ENCODE measurements at regions not wholly inside any gene's neighbourhood (a gene's known extent, or its start where the extent isn't known, plus 50 kb on each side); places are given as distances from the start of the nearest gene placed in this dataset.
A peak's percentile ranks its signal among the peaks of the same experiment; 100 is the strongest.

DNA sequence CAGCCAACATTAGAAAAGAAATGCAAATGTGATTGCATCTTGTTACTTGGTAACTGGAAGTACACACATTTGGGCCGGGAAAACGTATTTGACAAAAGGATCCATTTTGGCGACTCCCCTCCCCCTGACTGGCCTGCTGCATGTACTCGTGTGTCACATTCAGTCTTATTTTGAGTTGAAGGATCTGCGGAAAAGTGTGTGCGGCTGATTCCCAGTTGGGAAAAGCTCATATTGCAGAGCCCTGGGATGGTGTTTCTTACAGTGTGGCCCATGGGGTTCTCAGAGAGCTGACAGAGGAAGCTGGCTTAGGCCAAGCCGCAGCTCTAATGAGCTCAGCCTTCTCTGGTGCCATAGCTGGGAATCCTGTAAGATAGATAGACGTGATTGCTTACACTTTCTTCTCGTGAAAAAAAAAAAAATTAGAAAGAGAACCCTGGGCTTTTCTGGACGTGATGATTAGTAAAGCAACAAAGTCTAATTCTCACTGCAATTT lies 170.3 kb upstream of the ARGLU1 start:
- TF ChIP-seq EZH2 (IDR thresholded peaks at IDR 0.05; ENCODE audit: borderline replicate concordance) (no peak), EZH2phosphoT487 (IDR thresholded peaks at IDR 0.05; ENCODE audit: low read depth, severe bottlenecking, unreplicated experiment) (no peak)
- TF ChIP-seq, protein P1, sequence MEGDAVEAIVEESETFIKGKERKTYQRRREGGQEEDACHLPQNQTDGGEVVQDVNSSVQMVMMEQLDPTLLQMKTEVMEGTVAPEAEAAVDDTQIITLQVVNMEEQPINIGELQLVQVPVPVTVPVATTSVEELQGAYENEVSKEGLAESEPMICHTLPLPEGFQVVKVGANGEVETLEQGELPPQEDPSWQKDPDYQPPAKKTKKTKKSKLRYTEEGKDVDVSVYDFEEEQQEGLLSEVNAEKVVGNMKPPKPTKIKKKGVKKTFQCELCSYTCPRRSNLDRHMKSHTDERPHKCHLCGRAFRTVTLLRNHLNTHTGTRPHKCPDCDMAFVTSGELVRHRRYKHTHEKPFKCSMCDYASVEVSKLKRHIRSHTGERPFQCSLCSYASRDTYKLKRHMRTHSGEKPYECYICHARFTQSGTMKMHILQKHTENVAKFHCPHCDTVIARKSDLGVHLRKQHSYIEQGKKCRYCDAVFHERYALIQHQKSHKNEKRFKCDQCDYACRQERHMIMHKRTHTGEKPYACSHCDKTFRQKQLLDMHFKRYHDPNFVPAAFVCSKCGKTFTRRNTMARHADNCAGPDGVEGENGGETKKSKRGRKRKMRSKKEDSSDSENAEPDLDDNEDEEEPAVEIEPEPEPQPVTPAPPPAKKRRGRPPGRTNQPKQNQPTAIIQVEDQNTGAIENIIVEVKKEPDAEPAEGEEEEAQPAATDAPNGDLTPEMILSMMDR (IDR thresholded peaks at IDR 0.05; ENCODE audit: poor library complexity) = no peak
- Histone ChIP-seq H3K27me3 (no peaks in the 10 kb centered on the region), H3K27ac (no peak overlapping the region), H2AFZ (no peak overlapping the region), H3K4me1 (ENCODE audit: insufficient read depth) (peaks cover 6% of the 10 kb centered on the region), H3K4me2 (no peak overlapping the region), H4K20me1 (ENCODE audit: insufficient read depth, poor library complexity, severe bottlenecking) (no peaks in the 10 kb centered on the region), H3K36me3 (replicated peaks; ENCODE audit: insufficient read depth, low read depth) (no peaks in the 10 kb centered on the region), H3K9me3 (ENCODE audit: low read depth) (no peaks in the 10 kb centered on the region), H3K4me3 (no peak overlapping the region), H3K79me2 (no peaks in the 10 kb centered on the region), H3K9me2 (replicated peaks; ENCODE audit: insufficient read depth) (no peaks in the 10 kb centered on the region)
- WGBS (ENCODE audit: low lambda C conversion rate, missing lambda C conversion rate) = 89% methylated on average over 10 of the region's 10 CpGs
- no peak for DNase-seq (ENCODE audit: low spot score)

DNA sequence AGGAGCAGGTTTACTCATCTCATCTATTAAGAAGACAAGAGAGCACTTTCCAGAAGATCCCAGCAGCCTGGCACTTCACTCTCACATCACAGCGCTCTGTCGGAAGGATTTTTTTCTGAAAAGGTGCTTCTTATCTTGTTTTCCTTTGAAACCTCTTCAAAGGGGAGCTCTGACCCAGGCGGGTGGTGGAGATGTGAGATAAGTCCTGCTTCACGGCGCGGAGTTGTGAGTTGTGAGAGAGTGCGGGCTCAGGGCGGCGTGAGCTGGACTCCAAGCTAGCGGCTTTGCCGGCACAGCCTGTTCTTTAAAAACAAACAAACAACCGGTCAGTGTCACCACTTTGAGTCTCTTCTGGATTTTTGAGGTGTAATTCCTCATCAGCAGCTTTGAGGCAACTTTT lies 169.0 kb upstream of the ARGLU1 start:
- H3K4me1 ChIP-seq (ENCODE audit: insufficient read depth) = peaks cover 3% of the 10 kb centered on the region
- H3K4me3 ChIP-seq = no peak overlapping the region
- TF ChIP-seq EZH2 (IDR thresholded peaks at IDR 0.05; ENCODE audit: borderline replicate concordance) (no peak), EZH2phosphoT487 (IDR thresholded peaks at IDR 0.05; ENCODE audit: low read depth, severe bottlenecking, unreplicated experiment) (no peak)
- TF ChIP-seq, protein P1 (IDR thresholded peaks at IDR 0.05; ENCODE audit: poor library complexity) = no peak

DNA sequence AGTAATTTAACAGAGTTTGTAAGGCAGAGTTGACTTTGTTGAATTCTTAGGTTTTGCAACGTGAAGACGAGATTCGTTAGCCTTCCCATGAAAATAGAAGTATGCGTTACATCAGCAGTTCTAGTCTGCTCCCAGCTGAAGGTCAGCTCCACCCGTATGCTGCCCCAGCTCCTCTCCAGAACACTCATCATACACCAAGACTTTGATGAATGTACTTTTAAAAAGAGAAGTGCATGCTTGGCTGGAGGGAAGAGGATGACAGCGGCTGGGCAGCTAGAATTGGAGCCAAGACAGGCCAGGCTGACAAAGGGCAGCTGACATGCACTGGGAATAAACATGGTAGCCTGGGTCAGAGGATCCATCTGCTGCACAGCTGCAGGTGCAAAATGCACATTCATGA lies 166.3 kb upstream of the ARGLU1 start:
- Histone ChIP-seq H2AFZ (no peak overlapping the region), H3K4me1 (ENCODE audit: insufficient read depth) (no peaks in the 10 kb centered on the region), H3K36me3 (replicated peaks; ENCODE audit: insufficient read depth, low read depth) (no peaks in the 10 kb centered on the region), H3K4me3 (no peak overlapping the region), H3K9me2 (replicated peaks; ENCODE audit: insufficient read depth) (no peaks in the 10 kb centered on the region), H3K27ac (no peak overlapping the region), H4K20me1 (ENCODE audit: insufficient read depth, poor library complexity, severe bottlenecking) (no peaks in the 10 kb centered on the region), H3K27me3 (no peaks in the 10 kb centered on the region), H3K79me2 (no peaks in the 10 kb centered on the region), H3K9me3 (ENCODE audit: low read depth) (no peaks in the 10 kb centered on the region), H3K4me2 (no peak overlapping the region)
- TF ChIP-seq EZH2phosphoT487 (IDR thresholded peaks at IDR 0.05; ENCODE audit: low read depth, severe bottlenecking, unreplicated experiment) = no peak
- no peak for TF ChIP-seq EZH2 (IDR thresholded peaks at IDR 0.05; ENCODE audit: borderline replicate concordance)
- TF ChIP-seq, protein P1 (IDR thresholded peaks at IDR 0.05; ENCODE audit: poor library complexity) = no peak
- no peak for DNase-seq (ENCODE audit: low spot score)
- 76% methylated on average over 6 of the region's 6 CpGs for WGBS (ENCODE audit: low lambda C conversion rate, missing lambda C conversion rate)

More for the DNA sequence above, 169.0 kb upstream of the ARGLU1 start:
- no peaks in the 10 kb centered on the region for H4K20me1 ChIP-seq (ENCODE audit: insufficient read depth, poor library complexity, severe bottlenecking)
- no peaks in the 10 kb centered on the region for H3K27me3 ChIP-seq
- WGBS (ENCODE audit: low lambda C conversion rate, missing lambda C conversion rate) = 38% methylated on average over 12 of the region's 12 CpGs
- no peak overlapping the region for H3K27ac ChIP-seq
- DNase-seq (ENCODE audit: low spot score) = peak; percentile 34
- H3K79me2 ChIP-seq = no peaks in the 10 kb centered on the region
- no peaks in the 10 kb centered on the region for H3K9me2 ChIP-seq (replicated peaks; ENCODE audit: insufficient read depth)
- H3K36me3 ChIP-seq (replicated peaks; ENCODE audit: insufficient read depth, low read depth) = no peaks in the 10 kb centered on the region
- H3K9me3 ChIP-seq (ENCODE audit: low read depth) = no peaks in the 10 kb centered on the region
- peak overlapping the region; percentile 3 for H2AFZ ChIP-seq
- H3K4me2 ChIP-seq = peak overlapping the region; percentile 52

GRCh38 chr13:106723036-106723435 lies 155.1 kb upstream of the ARGLU1 start:
- Histone ChIP-seq H3K27me3 (no peaks in the 10 kb centered on the region), H3K9me2 (replicated peaks; ENCODE audit: insufficient read depth) (no peaks in the 10 kb centered on the region), H3K79me2 (no peaks in the 10 kb centered on the region), H3K9me3 (ENCODE audit: low read depth) (no peaks in the 10 kb centered on the region), H3K4me1 (ENCODE audit: insufficient read depth) (no peaks in the 10 kb centered on the region), H3K36me3 (replicated peaks; ENCODE audit: insufficient read depth, low read depth) (no peaks in the 10 kb centered on the region), H3K27ac (no peak overlapping the region), H4K20me1 (ENCODE audit: insufficient read depth, poor library complexity, severe bottlenecking) (no peaks in the 10 kb centered on the region), H3K4me2 (no peak overlapping the region), H3K4me3 (no peak overlapping the region), H2AFZ (peak overlapping the region; percentile 8)
- DNase-seq (ENCODE audit: low spot score) = no peak
- TF ChIP-seq EZH2phosphoT487 (IDR thresholded peaks at IDR 0.05; ENCODE audit: low read depth, severe bottlenecking, unreplicated experiment) = no peak
- no peak for TF ChIP-seq EZH2 (IDR thresholded peaks at IDR 0.05; ENCODE audit: borderline replicate concordance)
- TF ChIP-seq, protein P1 (IDR thresholded peaks at IDR 0.05; ENCODE audit: poor library complexity) = no peak
- WGBS (ENCODE audit: low lambda C conversion rate, missing lambda C conversion rate) = 64% methylated on average over 6 of the region's 6 CpGs

Data from hepatocyte (in vitro differentiated cells).